KMS-11 (cell line): ENCODE measurements at regions not wholly inside any gene's neighbourhood (a gene's known extent, or its start where the extent isn't known, plus 50 kb on each side); places are given as distances from the start of the nearest gene placed in this dataset.

Experiments
- H2AFZ ChIP-seq: fragments of 200-600 bp; sonication (generic); 2 replicates; pipeline ENCODE4 v1.6.1; 2016; ENCODE audit warnings: antibody characterized with exemption, mixed run types, low read depth
- H3K27ac ChIP-seq: fragments of 200-600 bp; sonication (generic); 2 replicates; pipeline ENCODE4 v1.6.1; 2016; ENCODE audit warnings: mild to moderate bottlenecking, mixed run types
- H3K27me3 ChIP-seq: fragments of 200-600 bp; sonication (generic); 2 replicates; pipeline ENCODE4 v1.6.1; 2017; ENCODE audit warnings: mild to moderate bottlenecking, low read depth, mixed run types, moderate library complexity; ENCODE audit not compliant: insufficient read depth
- H3K36me3 ChIP-seq: fragments of 200-600 bp; sonication (generic); 2 replicates; pipeline ENCODE4 v1.6.1; 2017; ENCODE audit warnings: mild to moderate bottlenecking, mixed run types; ENCODE audit not compliant: insufficient read depth
- H3K4me1 ChIP-seq: fragments of 200-600 bp; sonication (generic); 2 replicates; pipeline ENCODE4 v1.6.1; 2016; ENCODE audit warnings: mild to moderate bottlenecking, low read depth, mixed run types; ENCODE audit not compliant: poor library complexity, severe bottlenecking
- H3K4me2 ChIP-seq: fragments of 200-600 bp; sonication (generic); 2 replicates; pipeline ENCODE4 v1.7.0; 2016; ENCODE audit warnings: mild to moderate bottlenecking, mixed run types
- H3K4me3 ChIP-seq: fragments of 200-600 bp; sonication (generic); IDR thresholded peaks from 2 replicates; pipeline ENCODE4 v1.6.1; 2017; ENCODE audit warnings: low read depth, low read length, mixed read lengths; ENCODE audit not compliant: insufficient read depth
- H3K79me2 ChIP-seq: fragments of 200-600 bp; sonication (generic); 2 replicates; pipeline ENCODE4 v1.6.1; 2016; ENCODE audit warnings: low read depth, mixed run types; ENCODE audit not compliant: insufficient read depth
- H3K9ac ChIP-seq: fragments of 200-600 bp; sonication (generic); 2 replicates; pipeline ENCODE4 v1.6.1; 2016; ENCODE audit warnings: mild to moderate bottlenecking, mixed run types
- H4K20me1 ChIP-seq: fragments of 200-600 bp; sonication (generic); 2 replicates; pipeline ENCODE4 v1.6.1; 2016; ENCODE audit warnings: mild to moderate bottlenecking, mixed run types; ENCODE audit not compliant: insufficient read depth
- TF ChIP-seq, protein P1 (sequence below): fragments of 200-600 bp; sonication (generic); conservative IDR thresholded peaks from 2 replicates; pipeline ENCODE4 v1.6.1; 2017; ENCODE audit warnings: low read depth, mild to moderate bottlenecking, antibody characterized with exemption, low read length, moderate library complexity, mixed read lengths

DNA sequence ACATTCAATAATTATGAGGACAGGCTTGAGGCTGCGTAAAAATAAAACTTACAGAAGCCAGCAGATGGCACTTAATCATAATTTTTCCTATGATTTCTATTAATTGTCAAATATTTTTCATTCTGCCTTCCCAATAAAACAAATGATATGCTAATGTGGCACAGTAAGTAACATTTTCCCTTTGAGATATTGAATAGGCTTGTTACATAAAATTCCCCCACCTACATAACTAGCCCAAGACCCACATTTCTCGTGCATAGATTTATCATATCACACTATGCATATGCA is 55.4 kb upstream of the PTGFRN start:
- no peaks in the 10 kb centered on the region for H3K36me3 ChIP-seq

DNA sequence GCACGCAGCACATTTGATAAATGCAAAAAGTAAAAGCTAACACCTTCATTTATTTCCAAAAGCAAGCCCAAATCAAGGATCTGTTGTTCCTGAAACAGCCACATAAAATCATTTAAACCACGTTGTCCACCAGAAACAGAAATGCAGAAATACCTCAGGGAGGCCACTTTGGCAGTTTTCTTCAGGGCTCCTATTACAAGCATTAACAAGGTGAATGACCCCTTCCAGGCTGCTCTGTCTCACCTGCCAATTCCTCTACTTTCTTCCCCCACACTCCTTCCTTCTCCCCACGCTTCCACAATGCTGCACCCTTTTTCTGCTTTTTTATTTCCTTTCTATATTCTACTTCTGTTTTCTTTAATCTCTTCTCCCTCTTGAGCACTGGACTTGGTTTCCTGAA is 55.0 kb upstream of the PTGFRN start:
- Histone ChIP-seq H3K36me3 (no peaks in the 10 kb centered on the region), H3K79me2 (no peaks in the 10 kb centered on the region), H2AFZ (no peak overlapping the region), H3K4me1 (peaks cover 24% of the 10 kb centered on the region), H3K9ac (no peak overlapping the region), H3K27ac (no peak overlapping the region), H3K4me2 (peak overlapping the region; percentile 42; the same call in 1 of the 2 replicates), H3K27me3 (no peaks in the 10 kb centered on the region), H3K4me3 (no peak overlapping the region), H4K20me1 (no peaks in the 10 kb centered on the region)
- TF ChIP-seq, protein P1, sequence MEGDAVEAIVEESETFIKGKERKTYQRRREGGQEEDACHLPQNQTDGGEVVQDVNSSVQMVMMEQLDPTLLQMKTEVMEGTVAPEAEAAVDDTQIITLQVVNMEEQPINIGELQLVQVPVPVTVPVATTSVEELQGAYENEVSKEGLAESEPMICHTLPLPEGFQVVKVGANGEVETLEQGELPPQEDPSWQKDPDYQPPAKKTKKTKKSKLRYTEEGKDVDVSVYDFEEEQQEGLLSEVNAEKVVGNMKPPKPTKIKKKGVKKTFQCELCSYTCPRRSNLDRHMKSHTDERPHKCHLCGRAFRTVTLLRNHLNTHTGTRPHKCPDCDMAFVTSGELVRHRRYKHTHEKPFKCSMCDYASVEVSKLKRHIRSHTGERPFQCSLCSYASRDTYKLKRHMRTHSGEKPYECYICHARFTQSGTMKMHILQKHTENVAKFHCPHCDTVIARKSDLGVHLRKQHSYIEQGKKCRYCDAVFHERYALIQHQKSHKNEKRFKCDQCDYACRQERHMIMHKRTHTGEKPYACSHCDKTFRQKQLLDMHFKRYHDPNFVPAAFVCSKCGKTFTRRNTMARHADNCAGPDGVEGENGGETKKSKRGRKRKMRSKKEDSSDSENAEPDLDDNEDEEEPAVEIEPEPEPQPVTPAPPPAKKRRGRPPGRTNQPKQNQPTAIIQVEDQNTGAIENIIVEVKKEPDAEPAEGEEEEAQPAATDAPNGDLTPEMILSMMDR, result no peak

More for the DNA sequence above, 55.4 kb upstream of the PTGFRN start:
- peak overlapping the region; percentile 42; the same call in 1 of the 2 replicates for H3K4me2 ChIP-seq
- H3K4me1 ChIP-seq, result peaks cover 24% of the 10 kb centered on the region
- no peak overlapping the region for H3K4me3 ChIP-seq
- no peaks in the 10 kb centered on the region for H4K20me1 ChIP-seq
- H3K9ac ChIP-seq, result no peak overlapping the region
- no peaks in the 10 kb centered on the region for H3K79me2 ChIP-seq
- H2AFZ ChIP-seq, result peak overlapping the region; percentile 67; the same call in 1 of the 2 replicates
- H3K27ac ChIP-seq, result peak overlapping the region; percentile 22; the same call in 1 of the 2 replicates
- H3K27me3 ChIP-seq, result no peaks in the 10 kb centered on the region
- TF ChIP-seq, protein P1, result no peak

DNA sequence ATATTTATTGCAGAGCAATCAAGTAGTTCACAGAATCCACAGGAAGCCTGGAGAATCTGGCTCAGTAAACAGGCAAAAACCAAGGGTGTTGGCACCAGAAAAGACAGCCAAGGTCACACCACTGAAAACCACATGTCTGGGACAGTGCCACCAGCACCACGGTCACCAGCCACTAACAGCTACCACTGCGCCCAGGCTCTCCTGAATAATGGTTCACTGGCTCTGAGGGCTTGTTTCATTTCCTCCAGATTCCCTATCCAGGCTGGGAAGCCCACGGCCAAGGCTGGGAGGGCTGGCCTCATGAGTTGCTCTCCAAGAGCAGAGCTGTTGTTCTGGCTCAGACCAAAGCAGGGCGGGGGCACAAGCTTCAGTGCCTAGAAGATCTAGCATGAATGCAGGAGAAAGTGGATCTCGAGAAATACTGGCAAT is 54.5 kb upstream of the PTGFRN start:
- Histone ChIP-seq H3K4me1 (peaks cover 24% of the 10 kb centered on the region), H3K36me3 (no peaks in the 10 kb centered on the region), H3K27ac (no peak overlapping the region), H3K27me3 (no peaks in the 10 kb centered on the region), H2AFZ (no peak overlapping the region), H3K9ac (no peak overlapping the region), H3K4me2 (no peak overlapping the region), H4K20me1 (no peaks in the 10 kb centered on the region), H3K4me3 (no peak overlapping the region), H3K79me2 (no peaks in the 10 kb centered on the region)
- TF ChIP-seq, protein P1, result no peak

DNA sequence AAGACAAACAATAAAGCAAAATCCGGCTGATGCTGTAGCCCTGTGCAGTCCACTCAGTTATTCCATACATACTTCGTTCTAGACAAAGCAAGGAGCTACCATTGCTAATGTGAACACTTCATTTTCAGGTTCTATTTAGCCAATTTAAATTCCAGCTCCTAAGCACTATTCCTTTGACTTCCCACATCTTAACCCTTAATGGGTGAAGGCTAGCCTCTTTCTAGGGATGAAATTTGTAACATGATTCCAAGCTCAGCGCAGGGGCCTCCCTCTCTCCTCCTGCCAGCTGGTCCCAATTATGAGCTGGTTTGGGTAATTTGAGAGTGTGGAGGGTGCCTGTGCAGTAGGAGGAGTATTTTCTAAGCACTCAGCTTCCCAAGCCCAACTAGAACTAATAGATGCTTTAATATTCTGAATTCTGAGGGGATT is 53.9 kb upstream of the PTGFRN start:
- H3K27me3 ChIP-seq, result no peaks in the 10 kb centered on the region
- H3K36me3 ChIP-seq, result no peaks in the 10 kb centered on the region
- H3K4me3 ChIP-seq, result no peak overlapping the region
- no peak overlapping the region for H2AFZ ChIP-seq
- no peak overlapping the region for H3K27ac ChIP-seq
- H3K79me2 ChIP-seq, result no peaks in the 10 kb centered on the region
- H3K4me2 ChIP-seq, result no peak overlapping the region
- H3K9ac ChIP-seq, result no peak overlapping the region
- H4K20me1 ChIP-seq, result no peaks in the 10 kb centered on the region
- peaks cover 24% of the 10 kb centered on the region for H3K4me1 ChIP-seq
- TF ChIP-seq, protein P1, result no peak
